IPS-20b (cell line): ENCODE measurements at regions not wholly inside any gene's neighbourhood (a gene's known extent, or its start where the extent isn't known, plus 50 kb on each side); places are given as distances from the start of the nearest gene placed in this dataset.
"Not testable (repeated sequence)": the region's sequence is repeated elsewhere in the genome, so short reads cannot be mapped to it uniquely, and the experiment has no call there.

Experiments used
- H3K27ac ChIP-seq: one replicate; pipeline ENCODE4 v1.5.1; 2013; ENCODE audit warnings: low read length
- H3K27me3 ChIP-seq: 2 replicates; pipeline ENCODE4 v1.6.1; 2013; ENCODE audit warnings: mild to moderate bottlenecking, low read length, inconsistent platforms; ENCODE audit not compliant: insufficient read depth
- H3K36me3 ChIP-seq: 2 replicates; pipeline ENCODE4 v1.6.1; 2013; ENCODE audit warnings: low read depth, mild to moderate bottlenecking, inconsistent platforms, low read length, moderate library complexity; ENCODE audit not compliant: insufficient read depth
- H3K4me1 ChIP-seq: 2 replicates; pipeline ENCODE4 v1.6.1; 2013; ENCODE audit warnings: mild to moderate bottlenecking, control low read depth, inconsistent platforms, low read length, moderate library complexity; ENCODE audit not compliant: insufficient read depth
- H3K4me3 ChIP-seq: 2 replicates; pipeline ENCODE4 v1.5.1; 2013; ENCODE audit warnings: mild to moderate bottlenecking, low read length, inconsistent platforms
- H3K9ac ChIP-seq: 2 replicates; pipeline ENCODE4 v1.6.1; 2013; ENCODE audit warnings: low read depth, mild to moderate bottlenecking, inconsistent platforms, low read length, moderate library complexity
- H3K9me3 ChIP-seq: 2 replicates; pipeline ENCODE4 v1.6.1; 2013; ENCODE audit warnings: mild to moderate bottlenecking, low read depth, low read length, inconsistent platforms; ENCODE audit not compliant: insufficient read depth

- H3K4me1 ChIP-seq, H3K27ac ChIP-seq, H3K9me3 ChIP-seq, H3K4me3 ChIP-seq, H3K9ac ChIP-seq, H3K36me3 ChIP-seq, H3K27me3 ChIP-seq: not testable (repeated sequence)
Observed at GRCh38 chr15:20074082-20074481, 467.5 kb downstream of the GOLGA6L6 start.

GRCh38 chr15:20069043-20069442 lies 472.6 kb downstream of the GOLGA6L6 start:
- H3K36me3 ChIP-seq, H3K4me1 ChIP-seq, H3K27ac ChIP-seq, H3K9me3 ChIP-seq, H3K9ac ChIP-seq, H3K4me3 ChIP-seq, H3K27me3 ChIP-seq: not testable (repeated sequence)

GRCh38 chr15:20066173-20066572 lies 475.4 kb downstream of the GOLGA6L6 start:
- not testable (repeated sequence) for H3K27ac ChIP-seq, H3K9ac ChIP-seq

GRCh38 chr15:20065508-20065907 lies 476.1 kb downstream of the GOLGA6L6 start:
- H3K27ac ChIP-seq, H3K9ac ChIP-seq: not testable (repeated sequence)

More at GRCh38 chr15:20066173-20066572, 475.4 kb downstream of the GOLGA6L6 start:
- not testable (repeated sequence) for H3K27me3 ChIP-seq, H3K9me3 ChIP-seq, H3K36me3 ChIP-seq, H3K4me3 ChIP-seq, H3K4me1 ChIP-seq

GRCh38 chr15:20063167-20063566 lies 478.4 kb downstream of the GOLGA6L6 start:
- not testable (repeated sequence) for H3K27ac ChIP-seq, H3K4me1 ChIP-seq, H3K4me3 ChIP-seq, H3K36me3 ChIP-seq, H3K27me3 ChIP-seq, H3K9ac ChIP-seq, H3K9me3 ChIP-seq

More at GRCh38 chr15:20065508-20065907, 476.1 kb downstream of the GOLGA6L6 start:
- H3K27me3 ChIP-seq, H3K4me3 ChIP-seq, H3K4me1 ChIP-seq, H3K9me3 ChIP-seq, H3K36me3 ChIP-seq: not testable (repeated sequence)

- not testable (repeated sequence) for H3K36me3 ChIP-seq, H3K27me3 ChIP-seq, H3K4me3 ChIP-seq, H3K9ac ChIP-seq, H3K9me3 ChIP-seq, H3K27ac ChIP-seq, H3K4me1 ChIP-seq
Observed at GRCh38 chr15:20060838-20061237, 480.8 kb downstream of the GOLGA6L6 start.

- H3K9me3 ChIP-seq, H3K36me3 ChIP-seq, H3K4me3 ChIP-seq, H3K4me1 ChIP-seq, H3K27me3 ChIP-seq, H3K27ac ChIP-seq, H3K9ac ChIP-seq: not testable (repeated sequence)
Observed at GRCh38 chr15:20056871-20057270, 484.7 kb downstream of the GOLGA6L6 start.

GRCh38 chr15:20055921-20056320 lies 485.7 kb downstream of the GOLGA6L6 start:
- not testable (repeated sequence) for H3K9ac ChIP-seq, H3K36me3 ChIP-seq, H3K4me3 ChIP-seq, H3K4me1 ChIP-seq, H3K27ac ChIP-seq, H3K9me3 ChIP-seq, H3K27me3 ChIP-seq

- H3K9ac ChIP-seq, H3K9me3 ChIP-seq: not testable (repeated sequence)
Observed at GRCh38 chr15:20048189-20048588, 493.4 kb downstream of the GOLGA6L6 start.

GRCh38 chr15:20045165-20045564 lies 496.4 kb downstream of the GOLGA6L6 start:
- not testable (repeated sequence) for H3K4me3 ChIP-seq, H3K27me3 ChIP-seq, H3K36me3 ChIP-seq, H3K27ac ChIP-seq, H3K9me3 ChIP-seq, H3K4me1 ChIP-seq, H3K9ac ChIP-seq

More at GRCh38 chr15:20048189-20048588, 493.4 kb downstream of the GOLGA6L6 start:
- H3K27ac ChIP-seq, H3K27me3 ChIP-seq, H3K36me3 ChIP-seq, H3K4me1 ChIP-seq, H3K4me3 ChIP-seq: not testable (repeated sequence)

- H3K9ac ChIP-seq, H3K27ac ChIP-seq, H3K27me3 ChIP-seq, H3K4me3 ChIP-seq, H3K9me3 ChIP-seq, H3K4me1 ChIP-seq, H3K36me3 ChIP-seq: not testable (repeated sequence)
Observed at GRCh38 chr15:20040691-20041090, 500.9 kb downstream of the GOLGA6L6 start.

- H3K9ac ChIP-seq, H3K27ac ChIP-seq, H3K4me3 ChIP-seq, H3K9me3 ChIP-seq, H3K4me1 ChIP-seq, H3K27me3 ChIP-seq, H3K36me3 ChIP-seq: not testable (repeated sequence)
Observed at GRCh38 chr15:20025040-20025439, 516.6 kb downstream of the GOLGA6L6 start.

- H3K27ac ChIP-seq, H3K27me3 ChIP-seq, H3K9ac ChIP-seq, H3K36me3 ChIP-seq, H3K4me3 ChIP-seq, H3K9me3 ChIP-seq, H3K4me1 ChIP-seq: not testable (repeated sequence)
Observed at GRCh38 chr15:20022349-20022748, 519.3 kb downstream of the GOLGA6L6 start.
